CD4-positive, alpha-beta T cell treated with Interleukin-10 for 1 hour (primary cell): ENCODE measurements at regions not wholly inside any gene's neighbourhood (a gene's known extent, or its start where the extent isn't known, plus 50 kb on each side); places are given as distances from the start of the nearest gene placed in this dataset.

ENCODE experiments used
- DNase-seq: peaks from one replicate; pipeline ENCODE4 v3.0.0-alpha.2; 2020

DNA sequence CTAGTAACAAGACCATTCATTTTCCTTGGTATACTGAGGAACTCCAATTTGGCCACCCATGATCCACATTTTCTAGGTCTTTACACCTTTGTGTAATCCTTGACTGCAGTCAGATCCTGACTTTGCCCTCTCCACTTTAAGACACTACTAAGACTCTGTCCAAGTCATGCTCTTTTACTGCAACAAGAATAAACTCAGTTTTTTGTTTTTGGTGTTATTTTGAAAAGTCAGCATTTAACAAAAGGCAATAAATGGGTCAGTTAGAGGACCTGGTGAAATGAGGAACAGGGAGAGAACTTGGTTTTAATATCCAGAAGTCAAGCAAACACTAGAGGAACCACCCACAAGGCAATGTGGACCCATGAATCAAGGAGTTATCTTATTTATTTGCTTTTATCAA lies 252.2 kb upstream of the RBBP8 start:
- DNase-seq, result no peak

DNA sequence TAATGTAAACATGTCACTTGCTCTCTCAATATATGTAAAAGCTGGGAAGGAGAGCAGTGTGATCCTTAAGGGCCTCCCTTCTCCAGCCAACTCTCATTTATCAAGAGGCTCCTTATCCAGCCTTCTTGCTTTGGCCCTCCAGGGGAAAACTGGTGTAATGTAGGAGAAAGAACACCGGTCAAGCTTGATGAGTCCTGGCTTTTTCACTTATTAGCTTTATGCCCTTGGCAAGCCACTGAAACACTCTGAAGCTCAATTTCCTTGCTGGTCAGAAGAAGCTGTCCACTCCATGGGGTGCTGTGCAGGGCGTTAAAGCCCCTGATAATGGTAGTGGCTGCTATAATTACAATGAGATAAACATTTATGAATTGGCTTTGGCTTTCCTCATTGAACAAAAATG lies 251.2 kb upstream of the RBBP8 start:
- no peak for DNase-seq

DNA sequence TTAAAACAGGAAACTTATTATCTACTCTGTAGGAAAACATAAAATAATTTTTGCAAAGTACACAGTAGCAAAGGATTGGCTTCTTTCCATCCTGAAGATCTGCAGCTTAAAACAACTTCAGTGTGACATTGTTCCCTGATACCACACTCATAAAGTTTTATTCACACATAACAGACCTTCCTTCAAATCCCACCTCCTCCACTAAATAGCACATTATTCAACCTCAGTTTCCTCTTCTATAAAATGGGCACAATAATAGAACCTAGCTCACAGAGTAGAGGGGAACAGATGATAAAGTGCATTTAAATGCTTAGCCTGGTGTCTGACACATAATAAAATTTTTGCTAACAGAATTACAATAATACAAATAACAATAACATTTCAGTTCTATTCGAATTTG lies 250.4 kb upstream of the RBBP8 start:
- DNase-seq, result no peak

DNA sequence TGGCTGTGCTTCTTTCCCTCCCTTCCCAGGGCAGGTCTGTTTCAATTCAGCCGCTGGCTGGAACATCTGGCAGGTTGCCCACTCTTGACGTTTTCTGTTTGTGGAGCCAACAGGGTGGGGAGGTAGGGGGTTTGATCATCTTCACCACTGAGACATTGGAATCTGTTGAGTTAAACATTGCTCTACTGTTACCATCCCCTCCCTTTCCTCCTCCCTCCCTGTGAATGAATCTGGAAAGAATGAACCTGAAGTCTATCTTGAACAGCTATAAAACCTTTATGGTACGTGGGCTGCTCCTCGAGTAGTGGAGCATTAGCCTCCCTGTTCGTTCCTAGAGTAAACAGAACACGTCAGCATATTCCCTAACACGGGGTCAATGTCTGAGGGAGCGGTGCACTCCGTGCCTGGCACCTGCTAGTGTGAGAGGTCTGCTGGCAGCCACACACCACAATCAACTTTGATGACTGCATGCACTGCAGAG lies 249.9 kb upstream of the RBBP8 start:
- DNase-seq, result no peak

GRCh38 chr18:22683786-22684185 lies 249.3 kb upstream of the RBBP8 start:
- no peak for DNase-seq

- DNase-seq, result no peak
Observed at GRCh38 chr18:22684268-22684667, 248.9 kb upstream of the RBBP8 start.

GRCh38 chr18:22685788-22686187 lies 247.3 kb upstream of the RBBP8 start:
- DNase-seq, result no peak

DNA sequence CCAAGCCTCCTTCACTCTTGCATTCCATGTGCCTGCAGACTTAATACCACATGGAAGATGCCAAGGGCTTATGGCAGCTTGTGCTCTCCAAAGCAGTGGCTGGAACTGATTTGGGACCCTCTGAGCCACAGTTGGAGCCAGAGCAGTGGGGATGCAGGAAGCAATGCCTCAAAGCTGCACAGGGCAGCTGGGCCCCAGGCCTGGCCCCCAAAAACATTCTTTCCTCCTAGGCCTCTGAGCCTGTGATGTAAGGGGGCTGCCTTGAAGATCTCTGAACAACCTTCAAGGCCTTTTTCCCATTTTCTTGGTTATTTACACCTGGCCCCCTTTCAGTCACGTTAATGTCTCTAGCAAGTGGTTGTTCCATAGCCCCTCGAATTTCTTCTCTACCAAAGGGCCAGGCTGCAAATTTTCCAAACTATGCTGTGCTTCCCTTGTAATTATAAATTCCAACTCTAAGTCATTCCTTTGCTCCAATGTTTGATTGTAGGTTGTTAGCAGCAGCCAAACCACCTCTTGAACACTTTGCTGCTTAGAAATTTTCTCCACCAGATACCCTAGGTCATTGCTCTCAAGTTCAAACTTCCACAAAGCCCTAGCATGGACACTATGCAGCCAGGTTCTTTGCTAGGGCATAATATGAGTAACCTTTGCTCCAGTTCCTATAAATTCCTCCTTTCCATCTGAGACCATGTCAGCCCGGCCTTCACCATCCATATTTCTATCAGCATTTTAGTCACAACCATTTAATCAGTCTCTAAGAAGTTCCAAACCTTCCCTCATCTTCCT lies 245.0 kb upstream of the RBBP8 start:
- no peak for DNase-seq

DNA sequence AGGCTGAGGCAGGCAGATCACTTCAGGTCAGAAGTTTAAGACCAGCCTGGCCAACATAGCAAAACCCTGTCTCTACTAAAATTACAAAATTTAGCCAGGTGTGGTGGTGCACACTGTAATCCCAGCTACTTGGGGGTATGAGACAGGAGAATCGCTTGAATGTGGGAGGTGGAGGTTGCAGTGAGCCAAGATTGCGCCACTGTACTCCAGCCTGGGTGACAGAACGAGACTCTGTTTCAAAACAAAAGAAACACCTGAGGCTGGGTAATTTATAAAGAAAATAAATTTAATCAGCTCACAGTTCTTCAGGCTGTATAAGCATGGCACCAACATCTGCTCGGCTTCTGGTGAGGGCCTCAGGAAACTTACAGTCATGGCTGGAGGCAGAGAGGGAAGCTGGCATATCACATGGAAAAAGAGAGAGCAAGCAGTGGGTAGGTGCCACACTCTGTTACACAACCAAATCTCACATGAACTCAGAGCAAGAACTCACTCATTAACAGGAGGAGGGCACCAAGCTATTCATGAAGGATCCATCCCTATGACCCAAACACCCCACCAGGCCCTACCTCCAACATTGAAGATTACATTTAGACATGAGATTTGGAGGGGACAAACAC lies 244.1 kb upstream of the RBBP8 start:
- DNase-seq, result no peak

- DNase-seq, result no peak
Observed at GRCh38 chr18:22689712-22690111, 243.4 kb upstream of the RBBP8 start.

GRCh38 chr18:22690556-22690955 lies 242.6 kb upstream of the RBBP8 start:
- no peak for DNase-seq

GRCh38 chr18:22691946-22692710 lies 241.0 kb upstream of the RBBP8 start:
- no peak for DNase-seq

DNA sequence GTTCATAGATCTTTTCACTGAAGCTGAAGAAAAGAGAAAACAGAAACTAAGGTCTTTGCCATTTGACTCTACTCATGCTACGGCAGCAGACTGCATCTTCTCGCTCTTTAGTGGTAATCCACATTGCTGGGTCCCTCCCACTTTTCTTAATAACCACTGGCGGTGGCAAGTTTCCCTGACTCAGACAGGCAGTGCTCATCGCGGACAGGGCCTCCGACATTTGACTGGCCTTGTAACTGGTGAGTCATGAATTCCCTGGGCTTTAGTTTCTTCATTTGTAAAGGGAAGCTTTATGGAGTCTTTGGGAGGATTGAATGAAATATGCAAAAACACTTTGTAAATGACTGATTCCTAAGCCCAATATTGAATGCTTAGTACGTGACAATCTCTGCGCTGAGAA lies 238.2 kb upstream of the RBBP8 start:
- no peak for DNase-seq

- no peak for DNase-seq
Observed at GRCh38 chr18:22695674-22696073, 237.5 kb upstream of the RBBP8 start.

GRCh38 chr18:22697561-22697960 lies 235.6 kb upstream of the RBBP8 start:
- DNase-seq, result no peak

DNA sequence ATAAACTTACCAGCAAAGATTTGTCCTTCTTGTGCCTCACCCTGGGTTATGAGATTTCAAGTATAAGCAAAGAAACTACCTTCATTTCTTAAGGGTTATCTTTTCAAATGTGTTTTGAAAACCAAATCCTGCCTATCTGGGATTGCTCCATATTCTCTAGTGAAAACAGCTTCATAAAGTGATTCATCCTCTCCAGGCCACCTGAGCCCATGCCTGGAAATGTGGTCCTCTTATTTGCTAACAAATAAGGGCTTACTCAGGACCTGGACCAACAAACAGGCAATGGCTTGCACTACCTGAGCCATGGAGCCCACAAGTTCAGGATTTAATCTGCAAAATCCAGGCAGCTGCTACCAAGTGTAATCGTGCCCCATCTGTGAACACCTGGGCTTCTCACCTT lies 234.4 kb upstream of the RBBP8 start:
- no peak for DNase-seq

DNA sequence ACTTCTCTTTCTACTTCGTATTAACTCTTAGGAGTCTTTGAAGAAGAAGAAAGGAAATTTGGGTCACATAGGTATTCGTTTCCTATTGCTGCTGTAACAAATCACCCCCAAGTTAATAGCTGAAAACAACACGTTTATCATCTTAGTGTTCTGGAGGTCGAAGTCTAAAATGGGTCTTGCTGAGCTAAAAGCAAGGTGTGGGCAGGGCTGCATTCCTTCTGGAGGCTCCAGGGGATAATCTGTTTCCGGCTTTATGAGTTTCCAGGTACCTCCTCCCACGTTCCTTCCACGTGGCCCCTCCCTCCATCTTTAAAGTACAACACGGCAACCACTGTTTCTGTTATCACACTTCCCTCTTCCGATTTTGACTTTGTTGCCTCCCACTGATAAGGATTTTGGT lies 233.5 kb upstream of the RBBP8 start:
- DNase-seq, result no peak

- no peak for DNase-seq
Observed at GRCh38 chr18:22700920-22701319, 232.2 kb upstream of the RBBP8 start.

GRCh38 chr18:22701326-22701725 lies 231.8 kb upstream of the RBBP8 start:
- DNase-seq, result no peak

- no peak for DNase-seq
Observed at GRCh38 chr18:22701795-22702194, 231.3 kb upstream of the RBBP8 start.

DNA sequence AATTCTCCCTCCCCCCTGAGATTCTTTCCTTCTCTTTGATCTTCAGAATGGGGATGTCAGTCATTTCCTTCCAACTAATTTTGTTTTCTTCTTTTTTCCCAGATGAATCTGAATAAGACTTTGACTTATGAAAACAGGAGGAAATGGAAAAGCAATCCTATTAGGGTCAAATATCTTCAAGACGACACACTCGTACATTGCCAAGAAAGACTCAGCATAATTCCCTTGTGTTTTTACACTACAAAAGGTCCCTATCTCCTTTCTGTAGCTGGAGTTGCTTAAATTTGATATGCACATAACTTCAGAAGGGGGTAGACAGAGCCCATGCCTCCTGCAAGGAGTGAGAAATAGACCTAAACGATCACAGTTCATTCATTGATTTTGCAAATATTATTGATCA lies 230.3 kb upstream of the RBBP8 start:
- no peak for DNase-seq

- peak; percentile 35 for DNase-seq
Observed at GRCh38 chr18:22703883-22704585, 229.1 kb upstream of the RBBP8 start.

DNA sequence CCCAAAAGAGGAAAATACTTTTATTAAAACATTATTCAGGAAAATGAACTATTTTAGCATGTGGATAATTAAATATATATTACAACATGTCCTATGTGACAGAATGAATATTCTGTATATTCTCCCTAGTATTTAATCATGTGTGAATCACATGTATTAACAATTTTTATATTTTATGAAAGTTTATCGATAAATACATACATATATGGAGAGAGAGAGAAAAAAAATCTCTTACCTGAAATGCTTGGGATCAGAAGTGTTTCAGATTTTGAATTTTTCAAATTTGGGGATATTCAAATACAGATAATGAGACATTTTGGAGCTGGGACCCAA lies 228.6 kb upstream of the RBBP8 start:
- no peak for DNase-seq
